SU-DHL-6 (cell line): ENCODE measurements at regions not wholly inside any gene's neighbourhood (a gene's known extent, or its start where the extent isn't known, plus 50 kb on each side); places are given as distances from the start of the nearest gene placed in this dataset.

Source experiments
- H2AFZ ChIP-seq: fragments of 200-600 bp; sonication (generic); 2 replicates; pipeline ENCODE4 v1.6.1; 2014; ENCODE audit warnings: low read depth, mild to moderate bottlenecking, moderate library complexity, mixed read lengths, antibody characterized with exemption, low read length; ENCODE audit not compliant: severe bottlenecking
- H3F3A ChIP-seq: fragments of 200-600 bp; shearing (Covaris generic); 2 replicates; pipeline ENCODE4 v1.6.0; 2016; ENCODE audit warnings: antibody characterized with exemption, mild to moderate bottlenecking; ENCODE audit not compliant: insufficient read depth
- H3K27ac ChIP-seq: fragments of 200-600 bp; sonication (generic); 2 replicates; pipeline ENCODE4 v1.5.1; 2016; ENCODE audit warnings: low read depth, mild to moderate bottlenecking, low read length, moderate library complexity, mixed read lengths
- H3K27me3 ChIP-seq: fragments of 200-600 bp; sonication (generic), shearing (Covaris generic); 2 replicates; pipeline ENCODE4 v1.6.0; 2014; ENCODE audit warnings: mild to moderate bottlenecking, low read length
- H3K36me3 ChIP-seq: fragments of 200-600 bp; sonication (generic); 2 replicates; pipeline ENCODE4 v1.6.1; 2014; ENCODE audit warnings: mild to moderate bottlenecking, low read length, mixed read lengths
- H3K4me2 ChIP-seq: fragments of 300-600, 200-600 bp; shearing (Covaris generic), sonication (generic); 2 replicates; pipeline ENCODE4 v1.6.0; 2014; ENCODE audit warnings: low read length, low read depth, mild to moderate bottlenecking; ENCODE audit not compliant: poor library complexity, severe bottlenecking
- H3K4me3 ChIP-seq: fragments of 200-600 bp; sonication (generic); 2 replicates; pipeline ENCODE4 v1.5.1; 2014; ENCODE audit warnings: antibody characterized with exemption, low read length, mild to moderate bottlenecking, mixed read lengths; ENCODE audit not compliant: insufficient read depth, poor library complexity, severe bottlenecking
- H3K79me2 ChIP-seq: fragments of 200-600 bp; sonication (generic); 2 replicates; pipeline ENCODE4 v1.6.1; 2014; ENCODE audit warnings: mild to moderate bottlenecking, low read length, moderate library complexity; ENCODE audit not compliant: insufficient read depth
- H3K9ac ChIP-seq: fragments of 200-600 bp; sonication (generic); 2 replicates; pipeline ENCODE4 v1.7.0; 2014; ENCODE audit warnings: mild to moderate bottlenecking, low read length
- H3K9me2 ChIP-seq: fragments of 200-600 bp; sonication (generic); replicated peaks from 2 replicates; pipeline ENCODE4 v1.6.1; 2014; ENCODE audit warnings: low read length; ENCODE audit not compliant: insufficient read depth
- H3K9me3 ChIP-seq: fragments of 200-600 bp; sonication (generic); 2 replicates; pipeline ENCODE4 v1.6.1; 2014; ENCODE audit warnings: low read length, mixed read lengths; ENCODE audit not compliant: insufficient read depth
- H4K20me1 ChIP-seq: fragments of 200-600 bp; sonication (generic); 2 replicates; pipeline ENCODE4 v1.6.1; 2014; ENCODE audit warnings: low read depth, mild to moderate bottlenecking, antibody characterized with exemption, low read length, moderate library complexity, mixed read lengths
- CTCF ChIP-seq: fragments of 200-600 bp; sonication (generic); IDR thresholded peaks from one replicate; pipeline ENCODE4 v1.5.1; 2017; ENCODE audit warnings: antibody characterized with exemption, mild to moderate bottlenecking, low read length, moderate library complexity; ENCODE audit not compliant: insufficient read depth, poor library complexity, severe bottlenecking
- EZH2phosphoT487 ChIP-seq: fragments of 200-600 bp; sonication (generic), shearing (Covaris generic); conservative IDR thresholded peaks from 2 replicates; pipeline ENCODE4 v1.6.1; 2018; ENCODE audit warnings: mild to moderate bottlenecking, antibody characterized with exemption, low read length, moderate library complexity, mixed read lengths

- Histone ChIP-seq H3K27me3 (no peaks in the 10 kb centered on the region), H3K36me3 (no peaks in the 10 kb centered on the region), H4K20me1 (no peaks in the 10 kb centered on the region), H3K9me3 (no peaks in the 10 kb centered on the region), H3K27ac (no peak overlapping the region), H3K79me2 (no peaks in the 10 kb centered on the region), H3K4me3 (no peak overlapping the region), H3K9me2 (no peaks in the 10 kb centered on the region; the same call in 1 of the 2 replicates), H3K9ac (no peak overlapping the region), H3F3A (no peaks in the 10 kb centered on the region), H3K4me2 (no peak overlapping the region), H2AFZ (no peak overlapping the region)
- no peak for TF ChIP-seq CTCF
- TF ChIP-seq EZH2phosphoT487 = no peak
Observed at GRCh38 chr11:21641869-21642268, 551.0 kb upstream of the ANO5 start.

GRCh38 chr11:21646351-21646750, 546.5 kb upstream of the ANO5 start:
- H3K36me3 ChIP-seq = no peaks in the 10 kb centered on the region
- TF ChIP-seq CTCF = no peak
- no peak for TF ChIP-seq EZH2phosphoT487
- no peaks in the 10 kb centered on the region for H3K9me3 ChIP-seq
- no peaks in the 10 kb centered on the region; the same call in 1 of the 2 replicates for H4K20me1 ChIP-seq
- H3F3A ChIP-seq = no peaks in the 10 kb centered on the region
- no peaks in the 10 kb centered on the region for H3K79me2 ChIP-seq
- H3K27ac ChIP-seq = no peak overlapping the region
- H3K27me3 ChIP-seq = no peaks in the 10 kb centered on the region
- H3K4me2 ChIP-seq = no peak overlapping the region
- H2AFZ ChIP-seq = no peak overlapping the region
- H3K9ac ChIP-seq = no peak overlapping the region
- 0 out of 2 replicates have a peak, but pooled peaks cover 4% of the 10 kb centered on the region for H3K9me2 ChIP-seq
- H3K4me3 ChIP-seq = no peak overlapping the region

GRCh38 chr11:21650961-21651360, 541.9 kb upstream of the ANO5 start:
- no peaks in the 10 kb centered on the region for H3K27me3 ChIP-seq

More at GRCh38 chr11:21650961-21651360, 541.9 kb upstream of the ANO5 start:
- Histone ChIP-seq H3K9me3 (no peaks in the 10 kb centered on the region), H3K36me3 (no peaks in the 10 kb centered on the region), H3K9ac (no peak overlapping the region), H3K4me3 (no peak overlapping the region), H3F3A (no peaks in the 10 kb centered on the region), H4K20me1 (no peaks in the 10 kb centered on the region; the same call in 1 of the 2 replicates), H3K9me2 (0 out of 2 replicates have a peak, but pooled peaks cover 4% of the 10 kb centered on the region), H3K27ac (no peak overlapping the region), H2AFZ (no peak overlapping the region), H3K79me2 (no peaks in the 10 kb centered on the region), H3K4me2 (no peak overlapping the region)
- TF ChIP-seq EZH2phosphoT487 = no peak
- TF ChIP-seq CTCF = no peak
